Stomach (tissue), 4 donors: ENCODE measurements at regions not wholly inside any gene's neighbourhood (a gene's known extent, or its start where the extent isn't known, plus 50 kb on each side); places are given as distances from the start of the nearest gene placed in this dataset.

Experiments used
- CTCF ChIP-seq, 7 experiments: fragments of 450-650 bp in 4 of 7; fragments of 200-600 bp in 3 of 7; sonication (generic) in 3 of 7; IDR thresholded peaks; one replicate each; pipeline ENCODE4 v1.5.1; 2016 to 2019; ENCODE audit warnings: antibody characterized with exemption in 7 of 7, control low read depth in 2 of 7, mild to moderate bottlenecking in 1 of 7
- EP300 ChIP-seq: sonication (generic); formaldehyde crosslinking; IDR thresholded peaks from one replicate; pipeline ENCODE4 v1.6.1; 2017; ENCODE audit warnings: antibody characterized with exemption
- POLR2A ChIP-seq, 4 donors: fragments of 450-650 bp; IDR thresholded peaks; one replicate each; pipeline ENCODE4 v1.6.1; 2016; ENCODE audit warnings: antibody characterized with exemption in 4 of 4, control low read depth in 2 of 4, mild to moderate bottlenecking in 1 of 4, moderate library complexity in 1 of 4
- POLR2AphosphoS5 ChIP-seq, 3 donors: sonication (generic); formaldehyde crosslinking; IDR thresholded peaks; one replicate each; pipeline ENCODE4 v1.6.1; 2016; ENCODE audit warnings: antibody characterized with exemption in 3 of 3

- TF ChIP-seq POLR2A (IDR thresholded peaks at IDR 0.05) (no peak), CTCF (IDR thresholded peaks at IDR 0.05) (no peak), EP300 (no peak), POLR2AphosphoS5 (IDR thresholded peaks at IDR 0.05) (no peak)
Observed at GRCh38 chr16:82252582-82252981, 82.6 kb upstream of the MPHOSPH6 start.
